IMR-90 (cell line): ENCODE measurements at regions not wholly inside any gene's neighbourhood (a gene's known extent, or its start where the extent isn't known, plus 50 kb on each side); places are given as distances from the start of the nearest gene placed in this dataset.

Experiments used
- ATAC-seq: fragments of 200-7000 bp; cut with Tn5 transposase; 2 replicates; pipeline ENCODE4 v1.9.1; 2020; ENCODE audit warnings: low read depth, mild to moderate bottlenecking, moderate library complexity
- BruUV-seq: library from RNA; stranded (reverse); fragments of 400-500 nt; replicated peaks from 2 replicates; lab custom pipeline; 2021; lab: Mats Ljungman, UMichigan
- CTCF ChIA-PET: fragments of 300-600 bp; formaldehyde crosslinking; extraction: SDS; loops from one replicate; lab custom pipeline; 2021; ENCODE audit warnings: antibody characterized with exemption; lab: Yijun Ruan, JAX
- POLR2A ChIA-PET: fragments of 300-600 bp; sonication (Branson Sonifier 250); formaldehyde crosslinking; loops from one replicate; lab custom pipeline; 2022; ENCODE audit warnings: antibody characterized with exemption; ENCODE audit not compliant: unreplicated experiment; lab: Charles Lee
- DNase-seq: peaks from one replicate; pipeline ENCODE4 v3.0.0; 2013
- H2AFZ ChIP-seq: replicated peaks from 2 replicates; pipeline ENCODE3; 2013; ENCODE audit warnings: low read length, mild to moderate bottlenecking; ENCODE audit not compliant: poor library complexity
- H2AK5ac ChIP-seq: 2 replicates; pipeline ENCODE4 v1.6.1; 2013; ENCODE audit warnings: low read depth, low read length, inconsistent platforms
- H2AK9ac ChIP-seq: replicated peaks from 2 replicates; pipeline ENCODE3; 2013; ENCODE audit warnings: mild to moderate bottlenecking, low read depth, low read length, moderate library complexity; ENCODE audit not compliant: poor library complexity
- H2BK120ac ChIP-seq: 2 replicates; pipeline ENCODE4 v1.6.1; 2013; ENCODE audit warnings: low read depth, low read length, inconsistent platforms
- H2BK15ac ChIP-seq: 3 replicates; pipeline ENCODE4 v1.6.1; 2013; ENCODE audit warnings: low read depth, low read length, inconsistent platforms
- H2BK20ac ChIP-seq: 2 replicates; pipeline ENCODE4 v1.6.1; 2013; ENCODE audit warnings: low read depth, mild to moderate bottlenecking, inconsistent platforms, low read length, moderate library complexity
- H2BK5ac ChIP-seq: 2 replicates; pipeline ENCODE4 v1.6.1; 2013; ENCODE audit warnings: mild to moderate bottlenecking, low read depth, low read length, inconsistent platforms; ENCODE audit not compliant: poor library complexity, severe bottlenecking
- H3K14ac ChIP-seq: replicated peaks from 2 replicates; pipeline ENCODE4 v1.6.1; 2013; ENCODE audit warnings: low read depth, low read length, inconsistent platforms
- H3K18ac ChIP-seq: 2 replicates; pipeline ENCODE4 v1.6.1; 2013; ENCODE audit warnings: low read depth, low read length, control low read depth
- H3K23ac ChIP-seq: 2 replicates; pipeline ENCODE4 v1.6.1; 2013; ENCODE audit warnings: low read depth, low read length, inconsistent platforms
- H3K27ac ChIP-seq: 2 replicates; pipeline ENCODE4 v1.5.1; 2013; ENCODE audit warnings: mild to moderate bottlenecking, control low read depth, low read length; ENCODE audit not compliant: insufficient read depth
- H3K27me3 ChIP-seq: 2 replicates; pipeline ENCODE4 v1.6.1; 2013; ENCODE audit warnings: low read length; ENCODE audit not compliant: control insufficient read depth, insufficient read depth
- H3K36me3 ChIP-seq: 2 replicates; pipeline ENCODE4 v1.6.1; 2013; ENCODE audit warnings: low read length, mixed read lengths; ENCODE audit not compliant: control insufficient read depth, insufficient read depth
- H3K4ac ChIP-seq: 2 replicates; pipeline ENCODE4 v1.6.1; 2013; ENCODE audit warnings: low read depth, low read length, inconsistent platforms
- H3K4me1 ChIP-seq: 2 replicates; pipeline ENCODE4 v1.6.1; 2013; ENCODE audit warnings: low read length, mixed read lengths; ENCODE audit not compliant: control insufficient read depth, insufficient read depth
- H3K4me2 ChIP-seq: 2 replicates; pipeline ENCODE4 v1.6.1; 2013; ENCODE audit warnings: low read depth, mild to moderate bottlenecking, control low read depth, low read length, moderate library complexity
- H3K4me3 ChIP-seq: 2 replicates; pipeline ENCODE4 v1.5.1; 2013; ENCODE audit warnings: low read depth, mild to moderate bottlenecking, control low read depth, low read length, moderate library complexity; ENCODE audit not compliant: insufficient read depth
- H3K56ac ChIP-seq: 2 replicates; pipeline ENCODE4 v1.6.1; 2013; ENCODE audit warnings: low read length, inconsistent platforms; ENCODE audit not compliant: insufficient read depth; ENCODE audit errors: extremely low read depth
- H3K79me1 ChIP-seq, 2 experiments: 2 replicates each; pipeline ENCODE4 v1.6.1; 2013; ENCODE audit warnings: low read length in 2 of 2, inconsistent platforms in 1 of 2, low read depth in 1 of 2
- H3K9ac ChIP-seq: 2 replicates; pipeline ENCODE4 v1.6.1; 2013; ENCODE audit warnings: low read depth, low read length, control low read depth
- H3K9me1 ChIP-seq: 2 replicates; pipeline ENCODE4 v1.6.1; 2013; ENCODE audit warnings: low read length, inconsistent platforms; ENCODE audit not compliant: insufficient read depth
- H3K9me3 ChIP-seq: 2 replicates; pipeline ENCODE4 v1.6.1; 2013; ENCODE audit warnings: low read length; ENCODE audit not compliant: control insufficient read depth, insufficient read depth
- H4K20me1 ChIP-seq: 2 replicates; pipeline ENCODE4 v1.6.1; 2013; ENCODE audit warnings: low read length, inconsistent platforms; ENCODE audit not compliant: insufficient read depth
- H4K5ac ChIP-seq: 2 replicates; pipeline ENCODE4 v1.6.1; 2013; ENCODE audit warnings: mild to moderate bottlenecking, low read depth, low read length, control low read depth
- H4K8ac ChIP-seq, 2 experiments: 2 replicates each; pipeline ENCODE4 v1.6.1; 2013; ENCODE audit warnings: low read depth in 2 of 2, low read length in 2 of 2, control low read depth in 1 of 2, inconsistent platforms in 1 of 2
- H4K91ac ChIP-seq: 2 replicates; pipeline ENCODE4 v1.6.1; 2013; ENCODE audit warnings: low read depth, low read length, inconsistent platforms; ENCODE audit not compliant: insufficient read depth
- BHLHE40 ChIP-seq: fragments of 150-350 bp; IDR thresholded peaks from 2 replicates; pipeline ENCODE4 v1.6.1; 2016; ENCODE audit warnings: mild to moderate bottlenecking, low read depth, low read length
- CHD1 ChIP-seq: IDR thresholded peaks from 2 replicates; pipeline ENCODE4 v1.6.1; 2012; ENCODE audit warnings: low read depth, low read length, improper control_type of control experiment
- FOS ChIP-seq: fragments of 150-350 bp; IDR thresholded peaks from 2 replicates; pipeline ENCODE4 v1.6.1; 2016; ENCODE audit warnings: low read depth, low read length
- MXI1 ChIP-seq: IDR thresholded peaks from 2 replicates; pipeline ENCODE4 v1.6.1; 2012; ENCODE audit warnings: low read depth, mild to moderate bottlenecking, low read length, moderate library complexity, borderline replicate concordance
- POLR2A ChIP-seq: IDR thresholded peaks from 2 replicates; pipeline ENCODE4 v1.6.1; 2012; ENCODE audit warnings: mild to moderate bottlenecking, low read depth, low read length
- RAD21 ChIP-seq: IDR thresholded peaks from 2 replicates; pipeline ENCODE4 v1.6.1; 2012; ENCODE audit warnings: low read length, improper control_type of control experiment
- RFX5 ChIP-seq: IDR thresholded peaks from 2 replicates; pipeline ENCODE4 v1.8.0; 2012; ENCODE audit warnings: low read depth, mild to moderate bottlenecking, low read length, moderate library complexity
- WGBS, 2 experiments: methylation state at CpG; one replicate each; pipeline versions ENCODE4 v1.1.5 to v1.1.7; 2013; ENCODE audit warnings: missing lambda C conversion rate in 2 of 2; ENCODE audit not compliant: insufficient read length in 1 of 2; ENCODE audit errors: extremely low coverage in 2 of 2; 5-methylcytosine and 5-hydroxymethylcytosine counted together
- dilution Hi-C: fragments of 300-500 bp; cut with HindIII; formaldehyde crosslinking; loops from one replicate; pipeline ENCODE4 v1.14.3; 2018; ENCODE audit warnings: low sequenced_read_pairs; ENCODE audit not compliant: unreplicated experiment
- in situ Hi-C: fragments of 300-500 bp; cut with MboI; formaldehyde crosslinking; loops from 3 replicates; pipeline ENCODE4 v1.14.3; 2019; ENCODE audit warnings: low sequenced_read_pairs, inconsistent platforms, mixed read lengths
- intact Hi-C: fragments of 100-400 bp; cut with micrococcal nuclease; formaldehyde crosslinking; loops from 2 replicates; pipeline ENCODE4 v1.10.0; 2022
- TF ChIP-seq, protein P1 (sequence below): conservative IDR thresholded peaks from 2 replicates; pipeline ENCODE4 v1.5.1; 2012; ENCODE audit warnings: mild to moderate bottlenecking, low read depth, low read length, improper control_type of control experiment
- TF ChIP-seq, protein P2 (sequence below): fragments of 150-350 bp; IDR thresholded peaks from 2 replicates; pipeline ENCODE4 v1.6.1; 2017; ENCODE audit warnings: mild to moderate bottlenecking, antibody characterized with exemption, low read length, low read depth

DNA sequence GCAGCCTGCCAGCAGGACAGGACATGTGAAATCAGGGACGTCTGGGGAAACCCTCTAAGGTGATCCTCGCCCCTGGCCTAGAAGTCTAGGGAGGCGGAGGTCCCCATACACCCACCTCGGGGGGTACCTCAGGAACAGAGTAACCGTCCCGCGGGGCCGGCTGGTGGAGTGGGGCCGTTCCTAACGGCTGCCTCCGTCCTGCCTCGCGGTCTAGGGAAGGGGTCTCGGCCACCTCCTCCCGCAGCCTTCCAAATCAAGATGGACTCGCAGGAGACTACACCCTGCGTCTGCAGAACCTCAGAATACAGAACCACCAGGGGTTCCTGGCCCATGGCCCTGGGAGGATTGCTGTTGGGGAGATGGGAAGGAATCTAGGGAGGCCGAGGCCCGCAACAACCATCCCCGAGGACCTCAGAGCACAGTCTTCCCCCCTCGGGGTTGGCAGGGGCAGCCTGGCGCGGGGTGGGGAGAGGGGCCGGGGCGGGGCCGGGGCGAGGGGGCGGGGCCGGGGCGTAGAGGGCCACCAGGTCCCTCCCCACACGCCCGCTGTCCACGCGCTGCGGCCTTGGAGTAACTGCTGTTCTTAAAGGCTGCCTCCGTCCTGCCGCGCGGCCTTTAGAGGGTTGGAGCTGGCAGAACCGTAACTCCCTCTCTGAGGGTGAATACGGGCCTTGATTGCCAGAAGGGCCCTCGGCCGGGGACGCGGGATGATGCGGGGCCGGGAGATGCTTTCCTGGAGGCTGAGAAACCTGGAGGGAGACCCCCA is 89.0 kb upstream of the MLN start:
- peaks cover 3% of the 10 kb centered on the region; the same call in 1 of the 2 replicates for H3K4me1 ChIP-seq
- H3K14ac ChIP-seq = no peak overlapping the region
- no peak overlapping the region for H2BK5ac ChIP-seq
- H3K9me3 ChIP-seq = no peaks in the 10 kb centered on the region
- no peaks in the 10 kb centered on the region for H3K79me1 ChIP-seq
- WGBS, 2 experiments = 77% methylated on average over 7 of the region's 47 CpGs; no CpG with 5 or more reads in 1 of the 2 experiments
- H3K56ac ChIP-seq = no peak overlapping the region
- no peak overlapping the region for H3K4ac ChIP-seq
- no peaks in the 10 kb centered on the region for H4K20me1 ChIP-seq
- H3K9ac ChIP-seq = no peak overlapping the region
- no peak for DNase-seq
- no TSS peak for BruUV-seq
- H2BK20ac ChIP-seq = no peak overlapping the region
- H3K4me3 ChIP-seq = no peak overlapping the region
- no peak overlapping the region for H3K23ac ChIP-seq
- intact Hi-C loops (no loop called here), in situ Hi-C loops (no loop called here), dilution Hi-C loops (no loop called here)
- H4K8ac ChIP-seq = no peak overlapping the region
- H3K9me1 ChIP-seq = no peaks in the 10 kb centered on the region
- no peak overlapping the region for H3K18ac ChIP-seq
- no peak overlapping the region for H2AK5ac ChIP-seq
- no peak overlapping the region for H2AK9ac ChIP-seq
- TF ChIP-seq CHD1 = no peak
- TF ChIP-seq BHLHE40 = no peak
- no peak for TF ChIP-seq RAD21
- TF ChIP-seq POLR2A = no peak
- TF ChIP-seq, protein P1, sequence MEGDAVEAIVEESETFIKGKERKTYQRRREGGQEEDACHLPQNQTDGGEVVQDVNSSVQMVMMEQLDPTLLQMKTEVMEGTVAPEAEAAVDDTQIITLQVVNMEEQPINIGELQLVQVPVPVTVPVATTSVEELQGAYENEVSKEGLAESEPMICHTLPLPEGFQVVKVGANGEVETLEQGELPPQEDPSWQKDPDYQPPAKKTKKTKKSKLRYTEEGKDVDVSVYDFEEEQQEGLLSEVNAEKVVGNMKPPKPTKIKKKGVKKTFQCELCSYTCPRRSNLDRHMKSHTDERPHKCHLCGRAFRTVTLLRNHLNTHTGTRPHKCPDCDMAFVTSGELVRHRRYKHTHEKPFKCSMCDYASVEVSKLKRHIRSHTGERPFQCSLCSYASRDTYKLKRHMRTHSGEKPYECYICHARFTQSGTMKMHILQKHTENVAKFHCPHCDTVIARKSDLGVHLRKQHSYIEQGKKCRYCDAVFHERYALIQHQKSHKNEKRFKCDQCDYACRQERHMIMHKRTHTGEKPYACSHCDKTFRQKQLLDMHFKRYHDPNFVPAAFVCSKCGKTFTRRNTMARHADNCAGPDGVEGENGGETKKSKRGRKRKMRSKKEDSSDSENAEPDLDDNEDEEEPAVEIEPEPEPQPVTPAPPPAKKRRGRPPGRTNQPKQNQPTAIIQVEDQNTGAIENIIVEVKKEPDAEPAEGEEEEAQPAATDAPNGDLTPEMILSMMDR = no peak
- no peak for TF ChIP-seq FOS
- TF ChIP-seq RFX5 = no peak
- no peak for TF ChIP-seq MXI1
- TF ChIP-seq, protein P2, sequence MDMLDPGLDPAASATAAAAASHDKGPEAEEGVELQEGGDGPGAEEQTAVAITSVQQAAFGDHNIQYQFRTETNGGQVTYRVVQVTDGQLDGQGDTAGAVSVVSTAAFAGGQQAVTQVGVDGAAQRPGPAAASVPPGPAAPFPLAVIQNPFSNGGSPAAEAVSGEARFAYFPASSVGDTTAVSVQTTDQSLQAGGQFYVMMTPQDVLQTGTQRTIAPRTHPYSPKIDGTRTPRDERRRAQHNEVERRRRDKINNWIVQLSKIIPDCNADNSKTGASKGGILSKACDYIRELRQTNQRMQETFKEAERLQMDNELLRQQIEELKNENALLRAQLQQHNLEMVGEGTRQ = no peak
- POLR2A ChIA-PET = interaction anchor here (0.6 kb wide), 1 partner anchor 182 kb away, joined by 3 read pairs; the partner anchor contains the start of gene UQCC2
- CTCF ChIA-PET = no interaction called here
- H2AFZ ChIP-seq = no peak overlapping the region
- H4K91ac ChIP-seq = no peak overlapping the region
- peaks cover 54% of the 10 kb centered on the region for H3K27me3 ChIP-seq
- H3K36me3 ChIP-seq = no peaks in the 10 kb centered on the region
- H2BK15ac ChIP-seq = no peak overlapping the region
- H3K27ac ChIP-seq = no peak overlapping the region
- ATAC-seq = no peak
- no peak overlapping the region for H2BK120ac ChIP-seq
- H3K4me2 ChIP-seq = no peak overlapping the region
- no peak overlapping the region for H4K5ac ChIP-seq
